Calu3 (cell line): ENCODE measurements at regions not wholly inside any gene's neighbourhood (a gene's known extent, or its start where the extent isn't known, plus 50 kb on each side); places are given as distances from the start of the nearest gene placed in this dataset.
A peak's percentile ranks its signal among the peaks of the same experiment; 100 is the strongest.

Experiments used
- BruUV-seq: library from RNA; stranded (reverse); fragments of 400-500 nt; replicated peaks from 2 replicates; lab custom pipeline; 2021; lab: Mats Ljungman, UMichigan
- CTCF ChIA-PET: fragments of 300-600 bp; sonication (Branson Sonifier 250); formaldehyde crosslinking; loops from one replicate; lab custom pipeline; 2022; ENCODE audit warnings: antibody characterized with exemption; lab: Charles Lee
- DNase-seq: peaks from one replicate; pipeline ENCODE4 v3.0.0; 2022
- H3K27ac Mint-ChIP-seq: one replicate; pipeline ENCODE4 v1.8.0; 2022; ENCODE audit warnings: mixed read lengths; ENCODE audit not compliant: unreplicated experiment
- H3K27me3 Mint-ChIP-seq: one replicate; pipeline ENCODE4 v1.8.0; 2022; ENCODE audit warnings: mixed read lengths; ENCODE audit not compliant: unreplicated experiment
- H3K36me3 Mint-ChIP-seq: one replicate; pipeline ENCODE4 v1.8.0; 2022; ENCODE audit warnings: mild to moderate bottlenecking, moderate library complexity, mixed read lengths; ENCODE audit not compliant: insufficient read depth, unreplicated experiment
- H3K4me1 Mint-ChIP-seq: one replicate; pipeline ENCODE4 v1.8.0; 2022; ENCODE audit warnings: mild to moderate bottlenecking, low read depth, mixed read lengths; ENCODE audit not compliant: unreplicated experiment
- H3K4me3 Mint-ChIP-seq: one replicate; pipeline ENCODE4 v1.8.0; 2022; ENCODE audit warnings: mild to moderate bottlenecking, low read depth, moderate library complexity, mixed read lengths; ENCODE audit not compliant: unreplicated experiment
- H3K9me3 Mint-ChIP-seq: one replicate; pipeline ENCODE4 v1.8.0; 2022; ENCODE audit warnings: low read depth, mixed read lengths; ENCODE audit not compliant: unreplicated experiment
- intact Hi-C: fragments of 100-400 bp; cut with micrococcal nuclease; formaldehyde crosslinking; loops from one replicate; pipeline ENCODE4 v1.10.0; 2022; ENCODE audit not compliant: unreplicated experiment
- TF ChIP-seq, protein P1 (sequence below): fragments of 200-600 bp; IDR thresholded peaks from one replicate; pipeline ENCODE4 v1.8.0; 2022; ENCODE audit warnings: antibody characterized with exemption; ENCODE audit not compliant: unreplicated experiment

DNA sequence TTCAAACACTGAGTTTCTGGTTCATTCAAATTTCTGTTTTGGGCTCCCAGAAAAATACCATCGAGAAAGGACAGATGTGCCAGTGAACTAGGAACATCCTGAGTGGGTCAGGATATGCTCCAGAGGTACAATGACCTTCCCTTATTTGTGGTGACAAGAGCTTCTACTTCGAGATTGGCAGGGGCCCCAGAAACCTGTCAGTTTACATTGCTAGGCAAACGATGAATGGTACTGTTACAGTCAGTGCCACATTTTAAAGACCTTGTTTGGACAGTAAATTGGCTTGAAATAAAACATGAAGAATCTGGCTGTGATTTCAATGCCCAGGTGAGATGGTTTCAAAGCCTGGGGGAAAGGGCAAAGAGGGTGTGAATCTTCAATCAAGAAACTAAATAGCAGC lies 454.5 kb upstream of the ID4 start:
- intact Hi-C loops, result no loop called here
- no peaks in the 10 kb centered on the region for H3K4me1 Mint-ChIP-seq
- no peaks in the 10 kb centered on the region for H3K27me3 Mint-ChIP-seq
- H3K9me3 Mint-ChIP-seq, result peaks cover 5% of the 10 kb centered on the region
- no peak overlapping the region for H3K27ac Mint-ChIP-seq
- H3K4me3 Mint-ChIP-seq, result no peak overlapping the region
- TF ChIP-seq, protein P1, sequence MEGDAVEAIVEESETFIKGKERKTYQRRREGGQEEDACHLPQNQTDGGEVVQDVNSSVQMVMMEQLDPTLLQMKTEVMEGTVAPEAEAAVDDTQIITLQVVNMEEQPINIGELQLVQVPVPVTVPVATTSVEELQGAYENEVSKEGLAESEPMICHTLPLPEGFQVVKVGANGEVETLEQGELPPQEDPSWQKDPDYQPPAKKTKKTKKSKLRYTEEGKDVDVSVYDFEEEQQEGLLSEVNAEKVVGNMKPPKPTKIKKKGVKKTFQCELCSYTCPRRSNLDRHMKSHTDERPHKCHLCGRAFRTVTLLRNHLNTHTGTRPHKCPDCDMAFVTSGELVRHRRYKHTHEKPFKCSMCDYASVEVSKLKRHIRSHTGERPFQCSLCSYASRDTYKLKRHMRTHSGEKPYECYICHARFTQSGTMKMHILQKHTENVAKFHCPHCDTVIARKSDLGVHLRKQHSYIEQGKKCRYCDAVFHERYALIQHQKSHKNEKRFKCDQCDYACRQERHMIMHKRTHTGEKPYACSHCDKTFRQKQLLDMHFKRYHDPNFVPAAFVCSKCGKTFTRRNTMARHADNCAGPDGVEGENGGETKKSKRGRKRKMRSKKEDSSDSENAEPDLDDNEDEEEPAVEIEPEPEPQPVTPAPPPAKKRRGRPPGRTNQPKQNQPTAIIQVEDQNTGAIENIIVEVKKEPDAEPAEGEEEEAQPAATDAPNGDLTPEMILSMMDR, result no peak
- CTCF ChIA-PET, result no interaction called here
- DNase-seq, result no peak
- BruUV-seq, result no TSS peak
- no peaks in the 10 kb centered on the region for H3K36me3 Mint-ChIP-seq

DNA sequence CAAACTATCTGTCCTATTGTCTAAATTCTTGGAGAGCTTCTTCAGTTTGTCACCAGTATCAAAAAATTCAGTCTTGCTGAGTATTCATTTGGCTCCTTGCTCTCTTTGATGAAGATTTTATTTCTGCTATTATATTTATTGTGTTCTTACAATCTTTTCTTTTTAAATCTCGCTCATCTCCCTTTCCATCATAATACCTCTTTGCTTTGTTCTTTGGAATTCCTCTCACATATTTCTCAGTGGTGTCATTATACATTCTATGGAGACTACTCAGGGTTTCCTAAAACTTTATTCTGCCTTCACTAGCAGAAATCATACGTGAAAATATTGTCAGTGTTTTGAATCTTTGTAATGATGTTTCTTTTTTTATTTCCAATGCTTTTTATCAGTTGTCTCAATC lies 445.2 kb upstream of the ID4 start:
- Mint-ChIP-seq H3K36me3 (no peaks in the 10 kb centered on the region), H3K4me3 (no peak overlapping the region), H3K9me3 (peaks cover 5% of the 10 kb centered on the region), H3K27ac (no peak overlapping the region), H3K27me3 (no peaks in the 10 kb centered on the region), H3K4me1 (peaks cover 14% of the 10 kb centered on the region)
- TF ChIP-seq, protein P1, result no peak
- DNase-seq, result no peak
- BruUV-seq, result no TSS peak
- intact Hi-C loops, result no loop called here
- CTCF ChIA-PET, result no interaction called here

DNA sequence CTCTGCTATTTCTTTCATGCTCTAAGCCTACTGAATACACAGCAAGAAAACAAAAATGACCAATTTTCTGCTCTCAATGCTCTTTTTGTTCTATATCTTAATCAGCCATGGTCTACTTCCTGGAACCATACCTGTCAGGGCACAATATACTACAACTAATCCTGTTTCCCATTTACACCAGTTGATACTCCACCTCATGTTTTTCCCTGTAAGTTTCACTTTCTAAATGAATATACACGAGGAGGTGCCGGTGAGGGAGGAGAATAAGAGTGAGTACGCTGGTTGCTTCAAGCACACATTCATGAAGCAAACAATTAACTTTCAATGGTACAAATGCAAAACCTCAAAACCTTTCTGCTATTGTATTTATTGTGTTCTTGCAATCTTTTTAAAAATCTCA lies 443.1 kb upstream of the ID4 start:
- Mint-ChIP-seq H3K9me3 (peaks cover 5% of the 10 kb centered on the region), H3K4me3 (no peak overlapping the region), H3K4me1 (peaks cover 14% of the 10 kb centered on the region), H3K27ac (peak overlapping the region; percentile 32), H3K36me3 (no peaks in the 10 kb centered on the region), H3K27me3 (no peaks in the 10 kb centered on the region)
- no TSS peak for BruUV-seq
- DNase-seq, result no peak
- CTCF ChIA-PET, result no interaction called here
- intact Hi-C loops, result no loop called here
- TF ChIP-seq, protein P1, result no peak

DNA sequence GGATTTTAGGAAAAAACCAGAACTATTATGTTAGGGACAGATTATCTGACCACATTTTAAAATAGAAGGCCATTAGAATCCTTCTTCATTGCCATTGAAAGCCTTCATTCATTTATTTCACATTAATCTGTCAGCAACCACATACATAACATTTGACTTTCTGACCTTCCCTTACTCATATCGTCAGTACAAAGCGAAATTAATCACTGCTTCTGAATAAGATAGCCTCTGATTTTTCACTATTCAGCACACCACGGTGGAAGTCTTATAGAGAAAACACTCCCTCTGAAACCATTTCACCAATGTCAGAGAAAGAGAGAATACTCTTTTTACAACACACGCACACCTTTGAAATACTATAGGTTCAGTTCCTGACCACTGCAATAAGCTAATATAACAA lies 442.5 kb upstream of the ID4 start:
- intact Hi-C loops, result no loop called here
- Mint-ChIP-seq H3K4me1 (peaks cover 14% of the 10 kb centered on the region), H3K27ac (peak overlapping the region; percentile 32), H3K36me3 (no peaks in the 10 kb centered on the region), H3K9me3 (peaks cover 5% of the 10 kb centered on the region), H3K4me3 (no peak overlapping the region), H3K27me3 (no peaks in the 10 kb centered on the region)
- CTCF ChIA-PET, result no interaction called here
- TF ChIP-seq, protein P1, result no peak
- BruUV-seq, result no TSS peak
- DNase-seq, result no peak
